ENCODE measurements at regions not wholly inside any gene's neighbourhood (a gene's known extent, or its start where the extent isn't known, plus 50 kb on each side); places are given as distances from the start of the nearest gene placed in this dataset.
"Not testable (repeated sequence)": the region's sequence is repeated elsewhere in the genome, so short reads cannot be mapped to it uniquely, and the experiment has no call there.

GRCh38 chr10:3658766-3659165 is 126.2 kb downstream of the KLF6 start:
- DNase-seq: no peak

GRCh38 chr10:3656214-3656613 is 128.8 kb downstream of the KLF6 start:
- no peak for DNase-seq

GRCh38 chr10:3655528-3655927 is 129.5 kb downstream of the KLF6 start:
- DNase-seq: no peak

GRCh38 chr10:3654980-3655379 is 130.0 kb downstream of the KLF6 start:
- DNase-seq: no peak

GRCh38 chr10:3654496-3654895 is 130.5 kb downstream of the KLF6 start:
- DNase-seq: no peak

- DNase-seq: not testable (repeated sequence)
Observed at GRCh38 chr10:3653303-3653702, 131.7 kb downstream of the KLF6 start.

GRCh38 chr10:3652886-3653285 is 132.1 kb downstream of the KLF6 start:
- DNase-seq: peak in 1 of 2 donors; percentile 22

GRCh38 chr10:3651969-3652653 is 132.9 kb downstream of the KLF6 start:
- no peak for DNase-seq

- DNase-seq: no peak
Observed at GRCh38 chr10:3648576-3648975, 136.4 kb downstream of the KLF6 start.

GRCh38 chr10:3648170-3648569 is 136.8 kb downstream of the KLF6 start:
- no peak for DNase-seq

- DNase-seq: no peak
Observed at GRCh38 chr10:3647074-3647473, 137.9 kb downstream of the KLF6 start.

- DNase-seq: no peak
Observed at GRCh38 chr10:3645406-3645805, 139.6 kb downstream of the KLF6 start.

- no peak for DNase-seq
Observed at GRCh38 chr10:3640816-3641215, 144.2 kb downstream of the KLF6 start.

- no peak for DNase-seq
Observed at GRCh38 chr10:3639546-3639945, 145.5 kb downstream of the KLF6 start.

GRCh38 chr10:3636356-3637181 is 148.4 kb downstream of the KLF6 start:
- DNase-seq: no peak

- no peak for DNase-seq
Observed at GRCh38 chr10:3635697-3636096, 149.3 kb downstream of the KLF6 start.

GRCh38 chr10:3635211-3635671 is 149.8 kb downstream of the KLF6 start:
- no peak for DNase-seq

GRCh38 chr10:3634646-3635045 is 150.4 kb downstream of the KLF6 start:
- not testable (repeated sequence) for DNase-seq

GRCh38 chr10:3631701-3632330 is 153.2 kb downstream of the KLF6 start:
- DNase-seq: no peak

GRCh38 chr10:3631291-3631690 is 153.7 kb downstream of the KLF6 start:
- DNase-seq: no peak

GRCh38 chr10:3625959-3626751 is 158.9 kb downstream of the KLF6 start:
- DNase-seq: no peak

- DNase-seq: no peak
Observed at GRCh38 chr10:3624367-3624766, 160.6 kb downstream of the KLF6 start.

GRCh38 chr10:3623746-3624145 is 161.3 kb downstream of the KLF6 start:
- DNase-seq: no peak
